ENCODE measurements at regions not wholly inside any gene's neighbourhood (a gene's known extent, or its start where the extent isn't known, plus 50 kb on each side); places are given as distances from the start of the nearest gene placed in this dataset.

GRCh38 chr12:16796168-16796567, 190.2 kb upstream of the LMO3 start:
- TF ChIP-seq ZNF138 (CRISPR knock-in tag; conservative IDR thresholded peaks at IDR 0.05) = no peak
- TF ChIP-seq ZNF416 (CRISPR knock-in tag; IDR thresholded peaks at IDR 0.05) = no peak
- no peak for TF ChIP-seq SP1 (CRISPR knock-in tag; conservative IDR thresholded peaks at IDR 0.05)
- TF ChIP-seq ARID4B (CRISPR knock-in tag; IDR thresholded peaks at IDR 0.05; ENCODE audit: borderline replicate concordance) = no peak
- TF ChIP-seq, protein P1, sequence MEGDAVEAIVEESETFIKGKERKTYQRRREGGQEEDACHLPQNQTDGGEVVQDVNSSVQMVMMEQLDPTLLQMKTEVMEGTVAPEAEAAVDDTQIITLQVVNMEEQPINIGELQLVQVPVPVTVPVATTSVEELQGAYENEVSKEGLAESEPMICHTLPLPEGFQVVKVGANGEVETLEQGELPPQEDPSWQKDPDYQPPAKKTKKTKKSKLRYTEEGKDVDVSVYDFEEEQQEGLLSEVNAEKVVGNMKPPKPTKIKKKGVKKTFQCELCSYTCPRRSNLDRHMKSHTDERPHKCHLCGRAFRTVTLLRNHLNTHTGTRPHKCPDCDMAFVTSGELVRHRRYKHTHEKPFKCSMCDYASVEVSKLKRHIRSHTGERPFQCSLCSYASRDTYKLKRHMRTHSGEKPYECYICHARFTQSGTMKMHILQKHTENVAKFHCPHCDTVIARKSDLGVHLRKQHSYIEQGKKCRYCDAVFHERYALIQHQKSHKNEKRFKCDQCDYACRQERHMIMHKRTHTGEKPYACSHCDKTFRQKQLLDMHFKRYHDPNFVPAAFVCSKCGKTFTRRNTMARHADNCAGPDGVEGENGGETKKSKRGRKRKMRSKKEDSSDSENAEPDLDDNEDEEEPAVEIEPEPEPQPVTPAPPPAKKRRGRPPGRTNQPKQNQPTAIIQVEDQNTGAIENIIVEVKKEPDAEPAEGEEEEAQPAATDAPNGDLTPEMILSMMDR (IDR thresholded peaks at IDR 0.05) = no peak
- no peak for TF ChIP-seq MLX (CRISPR knock-in tag; IDR thresholded peaks at IDR 0.05)
- TF ChIP-seq ELF4 (CRISPR knock-in tag; IDR thresholded peaks at IDR 0.05; ENCODE audit: low read depth) = no peak
- TF ChIP-seq, protein P2, sequence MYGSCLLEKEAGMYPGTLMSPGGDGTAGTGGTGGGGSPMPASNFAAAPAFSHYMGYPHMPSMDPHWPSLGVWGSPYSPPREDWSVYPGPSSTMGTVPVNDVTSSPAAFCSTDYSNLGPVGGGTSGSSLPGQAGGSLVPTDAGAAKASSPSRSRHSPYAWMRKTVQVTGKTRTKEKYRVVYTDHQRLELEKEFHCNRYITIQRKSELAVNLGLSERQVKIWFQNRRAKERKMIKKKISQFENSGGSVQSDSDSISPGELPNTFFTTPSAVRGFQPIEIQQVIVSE (CRISPR knock-in tag; IDR thresholded peaks at IDR 0.05; ENCODE audit: borderline replicate concordance) = no peak
- TF ChIP-seq JUN (CRISPR knock-in tag; IDR thresholded peaks at IDR 0.05) = no peak
- no peak for TF ChIP-seq ESRRA (CRISPR knock-in tag; IDR thresholded peaks at IDR 0.05; ENCODE audit: borderline replicate concordance)
- TF ChIP-seq AFF4 (CRISPR knock-in tag; IDR thresholded peaks at IDR 0.05; ENCODE audit: borderline replicate concordance) = no peak
- no peak for TF ChIP-seq ATF1 (CRISPR knock-in tag; IDR thresholded peaks at IDR 0.05)
- no peak for TF ChIP-seq CREB1 (CRISPR knock-in tag; IDR thresholded peaks at IDR 0.05)
- no peak for TF ChIP-seq TP53 (CRISPR knock-in tag; IDR thresholded peaks at IDR 0.05)
